ENCODE measurements at regions not wholly inside any gene's neighbourhood (a gene's known extent, or its start where the extent isn't known, plus 50 kb on each side); places are given as distances from the start of the nearest gene placed in this dataset.

GRCh38 chr10:128710798-128711183 lies 584.6 kb upstream of the MKI67 start:
- DNase-seq (ENCODE audit: low read depth in 2 of 2), result no peak

GRCh38 chr10:128711806-128712205 lies 585.6 kb upstream of the MKI67 start:
- DNase-seq (ENCODE audit: low read depth in 2 of 2), result no peak

- no peak for DNase-seq (ENCODE audit: low read depth in 2 of 2)
These were observed 586.6 kb upstream of the MKI67 start for GRCh38 chr10:128712661-128713400.

- DNase-seq (ENCODE audit: low read depth in 2 of 2), result no peak
These were observed 587.2 kb upstream of the MKI67 start for GRCh38 chr10:128713471-128713870.

GRCh38 chr10:128713874-128714570 lies 587.8 kb upstream of the MKI67 start:
- DNase-seq (ENCODE audit: low read depth in 2 of 2), result no peak

GRCh38 chr10:128714644-128715415 lies 588.6 kb upstream of the MKI67 start:
- no peak for DNase-seq (ENCODE audit: low read depth in 2 of 2)

GRCh38 chr10:128716181-128716580 lies 590.0 kb upstream of the MKI67 start:
- DNase-seq (ENCODE audit: low read depth in 2 of 2), result no peak

- no peak for DNase-seq (ENCODE audit: low read depth in 2 of 2)
These were observed 595.8 kb upstream of the MKI67 start for GRCh38 chr10:128721963-128722445.

GRCh38 chr10:128722947-128723346 lies 596.7 kb upstream of the MKI67 start:
- no peak for DNase-seq (ENCODE audit: low read depth in 2 of 2)

- DNase-seq (ENCODE audit: low read depth in 2 of 2), result no peak
These were observed 597.5 kb upstream of the MKI67 start for GRCh38 chr10:128723631-128724205.

GRCh38 chr10:128725531-128725930 lies 599.3 kb upstream of the MKI67 start:
- no peak for DNase-seq (ENCODE audit: low read depth in 2 of 2)

GRCh38 chr10:128727114-128727513 lies 600.9 kb upstream of the MKI67 start:
- DNase-seq (ENCODE audit: low read depth in 2 of 2), result no peak

GRCh38 chr10:128729910-128730420 lies 603.7 kb upstream of the MKI67 start:
- DNase-seq (ENCODE audit: low read depth in 2 of 2), result no peak

GRCh38 chr10:128730922-128731321 lies 604.7 kb upstream of the MKI67 start:
- no peak for DNase-seq (ENCODE audit: low read depth in 2 of 2)

- DNase-seq (ENCODE audit: low read depth in 2 of 2), result no peak
These were observed 607.9 kb upstream of the MKI67 start for GRCh38 chr10:128734161-128734560.

GRCh38 chr10:128734734-128735133 lies 608.5 kb upstream of the MKI67 start:
- no peak for DNase-seq (ENCODE audit: low read depth in 2 of 2)

- DNase-seq (ENCODE audit: low read depth in 2 of 2), result no peak
These were observed 609.8 kb upstream of the MKI67 start for GRCh38 chr10:128735996-128736395.

- DNase-seq (ENCODE audit: low read depth in 2 of 2), result no peak
These were observed 612.2 kb upstream of the MKI67 start for GRCh38 chr10:128738386-128738915.

GRCh38 chr10:128739930-128740329 lies 613.7 kb upstream of the MKI67 start:
- no peak for DNase-seq (ENCODE audit: low read depth in 2 of 2)

- no peak for DNase-seq (ENCODE audit: low read depth in 2 of 2)
These were observed 615.0 kb upstream of the MKI67 start for GRCh38 chr10:128741180-128741579.

- no peak for DNase-seq (ENCODE audit: low read depth in 2 of 2)
These were observed 615.5 kb upstream of the MKI67 start for GRCh38 chr10:128741680-128742079.

- DNase-seq (ENCODE audit: low read depth in 2 of 2), result no peak
These were observed 617.9 kb upstream of the MKI67 start for GRCh38 chr10:128744092-128744491.
